ENCODE measurements at regions not wholly inside any gene's neighbourhood (a gene's known extent, or its start where the extent isn't known, plus 50 kb on each side); places are given as distances from the start of the nearest gene placed in this dataset.
"Not testable (repeated sequence)": the region's sequence is repeated elsewhere in the genome, so short reads cannot be mapped to it uniquely, and the experiment has no call there.

- not testable (repeated sequence) for TF ChIP-seq CTCF, POLR2A (IDR thresholded peaks at IDR 0.05)
Measured at GRCh38 chr9:42384585-42384984, 201.1 kb downstream of the SPATA31A6 start.
